ENCODE measurements at regions not wholly inside any gene's neighbourhood (a gene's known extent, or its start where the extent isn't known, plus 50 kb on each side); places are given as distances from the start of the nearest gene placed in this dataset.

GRCh38 chr13:76330761-76331160 lies 555.4 kb downstream of the KCTD12 start:
- no peak overlapping the region for H4K91ac ChIP-seq (ENCODE audit: insufficient read length, low read depth, low read length)
- no peaks in the 10 kb centered on the region for H4K20me1 ChIP-seq (ENCODE audit: control insufficient read depth, insufficient read depth, insufficient read length)
- H3K4me3 Mint-ChIP-seq, result no peak overlapping the region
- no peak overlapping the region for H3K27ac ChIP-seq (ENCODE audit: insufficient read length, low read depth, low read length)
- H4K8ac ChIP-seq (replicated peaks; ENCODE audit: insufficient read length, low read depth, low read length), result no peak overlapping the region
- no peak overlapping the region for H2BK15ac ChIP-seq (ENCODE audit: low read depth, low read length)
- no peak overlapping the region for H2BK5ac ChIP-seq (ENCODE audit: insufficient read length, low read length)
- H2BK20ac ChIP-seq (ENCODE audit: low read depth, low read length, poor library complexity, severe bottlenecking), result no peak overlapping the region
- no peaks in the 10 kb centered on the region for H3K9me3 ChIP-seq (ENCODE audit: control insufficient read depth, low read depth, low read length)
- H3K27me3 ChIP-seq (ENCODE audit: insufficient read depth, low read length), result no peaks in the 10 kb centered on the region; the same call in 1 of the 2 replicates
- DNase-seq, result no peak
- H3K27ac Mint-ChIP-seq, result no peak overlapping the region
- no peaks in the 10 kb centered on the region for H3K79me1 ChIP-seq (ENCODE audit: insufficient read depth, low read depth, low read length, poor library complexity, severe bottlenecking)
- no peak overlapping the region for H3K14ac ChIP-seq (ENCODE audit: insufficient read depth, low read length)
- peaks cover 35% of the 10 kb centered on the region for H3K27me3 Mint-ChIP-seq (ENCODE audit: low read depth)
- H3K18ac ChIP-seq (ENCODE audit: insufficient read length, low read depth, low read length), result no peak overlapping the region
- H3K4ac ChIP-seq (ENCODE audit: low read depth, low read length), result no peak overlapping the region
- H2AK5ac ChIP-seq (ENCODE audit: insufficient read length, low read length), result no peak overlapping the region
- H3K36me3 Mint-ChIP-seq (ENCODE audit: insufficient read depth in 1 of 3, low read depth in 3 of 3), result no peaks in the 10 kb centered on the region
- H2BK12ac ChIP-seq (ENCODE audit: insufficient read length, low read depth, low read length), result no peak overlapping the region
- no peak overlapping the region for H3K23ac ChIP-seq (ENCODE audit: insufficient read length, low read depth, low read length)
- WGBS (ENCODE audit: extremely low coverage, insufficient read length, low lambda C conversion rate), result no CpG with 5 or more reads among the region's 2 CpGs
- no peak overlapping the region for H3K9ac ChIP-seq (ENCODE audit: extremely low read depth, insufficient read length, low read length)
- H3K4me1 Mint-ChIP-seq, result no peaks in the 10 kb centered on the region
- no peaks in the 10 kb centered on the region for H3K23me2 ChIP-seq (ENCODE audit: insufficient read length, low read depth, low read length, poor library complexity, severe bottlenecking)
- H2BK120ac ChIP-seq (ENCODE audit: low read depth, low read length, poor library complexity, severe bottlenecking), result no peak overlapping the region
- no peaks in the 10 kb centered on the region for H3K79me2 ChIP-seq (ENCODE audit: insufficient read depth, low read length)
- no peak overlapping the region for H2AFZ ChIP-seq (ENCODE audit: low read length)
- H3K56ac ChIP-seq (ENCODE audit: insufficient read length, low read depth, low read length), result no peak overlapping the region
- H3K4me2 ChIP-seq (ENCODE audit: insufficient read depth, insufficient read length, low read length), result no peak overlapping the region
- no peaks in the 10 kb centered on the region for H3K9me3 Mint-ChIP-seq
- TF ChIP-seq, protein P1, sequence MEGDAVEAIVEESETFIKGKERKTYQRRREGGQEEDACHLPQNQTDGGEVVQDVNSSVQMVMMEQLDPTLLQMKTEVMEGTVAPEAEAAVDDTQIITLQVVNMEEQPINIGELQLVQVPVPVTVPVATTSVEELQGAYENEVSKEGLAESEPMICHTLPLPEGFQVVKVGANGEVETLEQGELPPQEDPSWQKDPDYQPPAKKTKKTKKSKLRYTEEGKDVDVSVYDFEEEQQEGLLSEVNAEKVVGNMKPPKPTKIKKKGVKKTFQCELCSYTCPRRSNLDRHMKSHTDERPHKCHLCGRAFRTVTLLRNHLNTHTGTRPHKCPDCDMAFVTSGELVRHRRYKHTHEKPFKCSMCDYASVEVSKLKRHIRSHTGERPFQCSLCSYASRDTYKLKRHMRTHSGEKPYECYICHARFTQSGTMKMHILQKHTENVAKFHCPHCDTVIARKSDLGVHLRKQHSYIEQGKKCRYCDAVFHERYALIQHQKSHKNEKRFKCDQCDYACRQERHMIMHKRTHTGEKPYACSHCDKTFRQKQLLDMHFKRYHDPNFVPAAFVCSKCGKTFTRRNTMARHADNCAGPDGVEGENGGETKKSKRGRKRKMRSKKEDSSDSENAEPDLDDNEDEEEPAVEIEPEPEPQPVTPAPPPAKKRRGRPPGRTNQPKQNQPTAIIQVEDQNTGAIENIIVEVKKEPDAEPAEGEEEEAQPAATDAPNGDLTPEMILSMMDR (conservative IDR thresholded peaks at IDR 0.05), result no peak
- H3T11ph ChIP-seq (ENCODE audit: low read length), result no peak overlapping the region
- H4K5ac ChIP-seq (ENCODE audit: insufficient read length, low read depth, low read length), result no peak overlapping the region
- H3K4me1 ChIP-seq (ENCODE audit: insufficient read depth, low read length), result no peaks in the 10 kb centered on the region; the same call in 1 of the 2 replicates
